Neuronal stem cell (in vitro differentiated cells): ENCODE measurements at regions not wholly inside any gene's neighbourhood (a gene's known extent, or its start where the extent isn't known, plus 50 kb on each side); places are given as distances from the start of the nearest gene placed in this dataset.

Source experiments
- DNase-seq: peaks from one replicate; pipeline ENCODE4 v3.0.0-alpha.2; 2013; ENCODE audit warnings: low spot score
- H2AFZ ChIP-seq: one replicate; pipeline ENCODE4 v1.6.1; 2013; ENCODE audit warnings: mild to moderate bottlenecking, low read length, inconsistent platforms
- H2AK5ac ChIP-seq: 2 replicates; pipeline ENCODE4 v1.6.1; 2013; ENCODE audit warnings: low read depth, mild to moderate bottlenecking, inconsistent platforms, low read length, moderate library complexity, mixed read lengths
- H2BK120ac ChIP-seq: 2 replicates; pipeline ENCODE4 v1.6.1; 2013; ENCODE audit warnings: low read depth, mild to moderate bottlenecking, inconsistent platforms, low read length, moderate library complexity, mixed read lengths
- H2BK12ac ChIP-seq: one replicate; pipeline ENCODE4 v1.6.1; 2013; ENCODE audit warnings: low read length, inconsistent platforms
- H2BK15ac ChIP-seq: 2 replicates; pipeline ENCODE4 v1.6.1; 2013; ENCODE audit warnings: mild to moderate bottlenecking, low read length, inconsistent platforms, mixed read lengths
- H2BK5ac ChIP-seq: one replicate; pipeline ENCODE4 v1.6.1; 2013; ENCODE audit warnings: inconsistent platforms, mild to moderate bottlenecking, low read length, moderate library complexity
- H3K14ac ChIP-seq: one replicate; pipeline ENCODE4 v1.6.1; 2013; ENCODE audit warnings: low read length, inconsistent platforms
- H3K18ac ChIP-seq: 2 replicates; pipeline ENCODE4 v1.6.1; 2013; ENCODE audit warnings: low read length, inconsistent platforms
- H3K23ac ChIP-seq: 2 replicates; pipeline ENCODE4 v1.6.1; 2013; ENCODE audit warnings: low read depth, mild to moderate bottlenecking, mixed read lengths, low read length, inconsistent platforms; ENCODE audit not compliant: poor library complexity
- H3K27ac ChIP-seq: replicated peaks from 3 replicates; pipeline ENCODE4 v1.5.1; 2013; ENCODE audit warnings: low read length, inconsistent platforms
- H3K27me3 ChIP-seq, 3 experiments: 2 replicates each; pipeline ENCODE4 v1.6.1; 2013; ENCODE audit warnings: low read length in 3 of 3, mild to moderate bottlenecking in 2 of 3, inconsistent platforms in 1 of 3, low read depth in 1 of 3, mixed read lengths in 1 of 3, moderate library complexity in 1 of 3; ENCODE audit not compliant: control insufficient read depth in 3 of 3, insufficient read depth in 3 of 3
- H3K36me3 ChIP-seq, 2 donors: replicated peaks in 1 of 2; 2 replicates each; pipeline ENCODE4 v1.6.1; 2013; ENCODE audit warnings: low read length in 2 of 2; ENCODE audit not compliant: control insufficient read depth in 2 of 2, insufficient read depth in 2 of 2
- H3K4ac ChIP-seq: 2 replicates; pipeline ENCODE4 v1.6.1; 2013; ENCODE audit warnings: inconsistent platforms, mild to moderate bottlenecking, low read length, moderate library complexity
- H3K4me1 ChIP-seq, 2 donors: 1 replicate in 1 of 2; 2 replicates in 1 of 2; pipeline ENCODE4 v1.6.1; 2013; ENCODE audit warnings: low read length in 2 of 2, low read depth in 1 of 2; ENCODE audit not compliant: control insufficient read depth in 2 of 2, insufficient read depth in 1 of 2
- H3K4me2 ChIP-seq: one replicate; pipeline ENCODE4 v1.6.1; 2013; ENCODE audit warnings: mild to moderate bottlenecking, low read length, inconsistent platforms; ENCODE audit not compliant: insufficient read depth, poor library complexity, severe bottlenecking
- H3K4me3 ChIP-seq, 2 donors: 2 replicates each; pipeline ENCODE4 v1.5.1; 2013; ENCODE audit warnings: low read length in 2 of 2, mild to moderate bottlenecking in 2 of 2, inconsistent platforms in 1 of 2, moderate library complexity in 1 of 2
- H3K79me1 ChIP-seq: one replicate; pipeline ENCODE4 v1.6.1; 2013; ENCODE audit warnings: low read depth, mild to moderate bottlenecking, inconsistent platforms, low read length, moderate library complexity
- H3K9ac ChIP-seq: one replicate; pipeline ENCODE4 v1.6.1; 2013; ENCODE audit warnings: mild to moderate bottlenecking, low read depth, low read length, inconsistent platforms; ENCODE audit not compliant: poor library complexity
- H3K9me3 ChIP-seq, 2 donors: replicated peaks in 1 of 2; 2 replicates each; pipeline versions ENCODE3 to v1.6.1; 2013; ENCODE audit warnings: low read length in 2 of 2, mild to moderate bottlenecking in 2 of 2, inconsistent platforms in 1 of 2, low read depth in 1 of 2, mixed read lengths in 1 of 2, moderate library complexity in 1 of 2; ENCODE audit not compliant: control insufficient read depth in 2 of 2, insufficient read depth in 1 of 2
- H4K8ac ChIP-seq: one replicate; pipeline ENCODE4 v1.6.1; 2013; ENCODE audit warnings: low read depth, mild to moderate bottlenecking, inconsistent platforms, low read length, moderate library complexity
- H4K91ac ChIP-seq: one replicate; pipeline ENCODE4 v1.6.1; 2013; ENCODE audit warnings: low read length, low read depth, mild to moderate bottlenecking, inconsistent platforms; ENCODE audit not compliant: poor library complexity
- WGBS, 2 donors: extraction: QIAGEN DNeasy Blood & Tissue Kit; methylation state at CpG; one replicate each; pipeline ENCODE4 v1.1.7; 2013; ENCODE audit warnings: missing lambda C conversion rate in 2 of 2, mixed read lengths in 1 of 2; ENCODE audit not compliant: insufficient read length in 2 of 2, insufficient replicate concordance in 1 of 2; ENCODE audit errors: extremely low coverage in 2 of 2; 5-methylcytosine and 5-hydroxymethylcytosine counted together

- no peak overlapping the region for H3K23ac ChIP-seq
- H2BK5ac ChIP-seq, result no peak overlapping the region
- H3K18ac ChIP-seq, result no peak overlapping the region
- H3K9me3 ChIP-seq, result peaks cover 0 to 4% of the 10 kb centered on the region in 2 donors
- H3K9ac ChIP-seq, result no peak overlapping the region
- H3K27ac ChIP-seq, result no peak overlapping the region
- no peaks in the 10 kb centered on the region for H3K27me3 ChIP-seq
- no peak overlapping the region for H2BK12ac ChIP-seq
- no peak overlapping the region for H4K8ac ChIP-seq
- H3K4me1 ChIP-seq, result peaks cover 0 to 2% of the 10 kb centered on the region in 2 donors
- no peak overlapping the region for H2AK5ac ChIP-seq
- H3K79me1 ChIP-seq, result no peaks in the 10 kb centered on the region
- no peak overlapping the region for H2BK15ac ChIP-seq
- no peak for DNase-seq
- no peak overlapping the region for H3K14ac ChIP-seq
- no peak overlapping the region for H3K4ac ChIP-seq
- H4K91ac ChIP-seq, result no peak overlapping the region
- no CpG with 5 or more reads among the region's 11 CpGs for WGBS, 2 donors
- no peak overlapping the region for H3K4me3 ChIP-seq
- no peak overlapping the region for H2BK120ac ChIP-seq
- no peaks in the 10 kb centered on the region for H3K36me3 ChIP-seq
- no peak overlapping the region for H2AFZ ChIP-seq
- H3K4me2 ChIP-seq, result no peak overlapping the region
Measured at GRCh38 chr2:892401-892800, 58.2 kb upstream of the SNTG2 start.

- H4K8ac ChIP-seq, result no peak overlapping the region
- H3K9me3 ChIP-seq, result peaks cover 0 to 1% of the 10 kb centered on the region in 2 donors
- H2BK120ac ChIP-seq, result no peak overlapping the region
- DNase-seq, result no peak
- H2AFZ ChIP-seq, result no peak overlapping the region
- H2BK5ac ChIP-seq, result no peak overlapping the region
- H3K4me1 ChIP-seq, result peaks cover 0 to 2% of the 10 kb centered on the region in 2 donors
- no peaks in the 10 kb centered on the region for H3K27me3 ChIP-seq
- H2BK12ac ChIP-seq, result no peak overlapping the region
- H3K4ac ChIP-seq, result no peak overlapping the region
- H3K4me2 ChIP-seq, result no peak overlapping the region
- no peak overlapping the region for H3K4me3 ChIP-seq
- no peak overlapping the region for H3K14ac ChIP-seq
- no peaks in the 10 kb centered on the region for H3K79me1 ChIP-seq
- no peak overlapping the region for H3K23ac ChIP-seq
- no peak overlapping the region for H2AK5ac ChIP-seq
- no CpG with 5 or more reads among the region's 4 CpGs for WGBS, 2 donors
- H3K27ac ChIP-seq, result no peak overlapping the region
- no peak overlapping the region for H3K9ac ChIP-seq
- no peak overlapping the region for H2BK15ac ChIP-seq
- H4K91ac ChIP-seq, result no peak overlapping the region
- H3K18ac ChIP-seq, result no peak overlapping the region
- H3K36me3 ChIP-seq, result no peaks in the 10 kb centered on the region
Measured at GRCh38 chr2:891734-892133, 58.9 kb upstream of the SNTG2 start.

GRCh38 chr2:890791-891190 is 59.9 kb upstream of the SNTG2 start:
- no peaks in the 10 kb centered on the region for H3K79me1 ChIP-seq
- H3K4me1 ChIP-seq, result peaks cover 0 to 2% of the 10 kb centered on the region in 2 donors
- H3K4me2 ChIP-seq, result no peak overlapping the region
- H2BK120ac ChIP-seq, result no peak overlapping the region
- no peaks in the 10 kb centered on the region for H3K9me3 ChIP-seq
- H3K27ac ChIP-seq, result no peak overlapping the region
- no peak for DNase-seq
- H2AFZ ChIP-seq, result no peak overlapping the region
- H3K23ac ChIP-seq, result no peak overlapping the region
- H3K4ac ChIP-seq, result no peak overlapping the region
- no peak overlapping the region for H2BK15ac ChIP-seq
- no peaks in the 10 kb centered on the region for H3K27me3 ChIP-seq
- no peak overlapping the region for H4K8ac ChIP-seq
- no peak overlapping the region for H4K91ac ChIP-seq
- WGBS, 2 donors, result no CpG with 5 or more reads among the region's 6 CpGs
- H3K18ac ChIP-seq, result peak overlapping the region; percentile 67
- H3K36me3 ChIP-seq, result no peaks in the 10 kb centered on the region
- H3K9ac ChIP-seq, result no peak overlapping the region
- no peak overlapping the region for H2BK5ac ChIP-seq
- no peak overlapping the region for H2AK5ac ChIP-seq
- no peak overlapping the region for H2BK12ac ChIP-seq
- no peak overlapping the region for H3K14ac ChIP-seq
- no peak overlapping the region for H3K4me3 ChIP-seq

GRCh38 chr2:890214-890613 is 60.4 kb upstream of the SNTG2 start:
- H2BK120ac ChIP-seq, result no peak overlapping the region
- no peaks in the 10 kb centered on the region for H3K79me1 ChIP-seq

More at GRCh38 chr2:890214-890613, 60.4 kb upstream of the SNTG2 start:
- H3K4me1 ChIP-seq, result peaks cover 0 to 2% of the 10 kb centered on the region in 2 donors
- no peak overlapping the region for H4K91ac ChIP-seq
- H4K8ac ChIP-seq, result no peak overlapping the region
- no peaks in the 10 kb centered on the region for H3K36me3 ChIP-seq
- no peak overlapping the region for H2BK12ac ChIP-seq
- no peak overlapping the region for H3K14ac ChIP-seq
- H3K4me2 ChIP-seq, result no peak overlapping the region
- H2AK5ac ChIP-seq, result no peak overlapping the region
- no peak overlapping the region for H3K4me3 ChIP-seq
- H2BK15ac ChIP-seq, result no peak overlapping the region
- H2BK5ac ChIP-seq, result no peak overlapping the region
- no peak overlapping the region for H3K27ac ChIP-seq
- H3K9me3 ChIP-seq, result no peaks in the 10 kb centered on the region
- H3K23ac ChIP-seq, result no peak overlapping the region
- H3K9ac ChIP-seq, result no peak overlapping the region
- no CpG with 5 or more reads among the region's 8 CpGs for WGBS, 2 donors
- H3K4ac ChIP-seq, result no peak overlapping the region
- no peaks in the 10 kb centered on the region for H3K27me3 ChIP-seq
- H2AFZ ChIP-seq, result no peak overlapping the region
- no peak for DNase-seq
- H3K18ac ChIP-seq, result no peak overlapping the region
